ENCODE measurements at regions not wholly inside any gene's neighbourhood (a gene's known extent, or its start where the extent isn't known, plus 50 kb on each side); places are given as distances from the start of the nearest gene placed in this dataset.

DNA sequence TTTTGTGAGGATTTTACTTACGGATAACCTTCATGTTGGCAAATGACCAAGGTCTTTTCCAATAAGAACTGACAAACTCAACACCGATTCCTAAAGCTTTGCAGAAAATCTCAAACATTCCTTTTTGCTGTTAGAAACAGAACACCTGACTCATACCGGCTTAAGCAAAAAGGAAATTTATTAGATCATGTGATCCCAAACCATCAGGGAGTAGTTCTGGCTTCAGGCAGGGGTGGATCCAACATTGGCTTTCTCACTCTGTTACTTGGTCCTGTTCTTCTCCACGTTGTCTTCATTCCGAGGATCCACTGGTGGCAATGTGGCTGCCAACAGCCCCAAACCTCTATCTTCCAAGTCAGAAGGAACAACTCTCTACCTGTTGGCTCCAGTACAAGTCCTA is 95.9 kb upstream of the PMEPA1 start:
- in situ Hi-C loops (cut with MboI; ENCODE audit: low sequenced_read_pairs) (no loop called here), dilution Hi-C loops (cut with HindIII; ENCODE audit: low sequenced_read_pairs, unreplicated experiment) (no loop called here), intact Hi-C loops (cut with micrococcal nuclease) (no loop called here)
- no peak overlapping the region for H3K4me2 ChIP-seq (ENCODE audit: low read depth, low read length)
- no peak overlapping the region for H3K4ac ChIP-seq (ENCODE audit: low read depth, low read length)
- no peak overlapping the region for H3K14ac ChIP-seq (replicated peaks; ENCODE audit: low read depth, low read length)
- H3K27ac ChIP-seq (ENCODE audit: insufficient read depth, low read length), result no peak overlapping the region
- no peak overlapping the region for H2AK9ac ChIP-seq (replicated peaks; ENCODE audit: low read depth, low read length, poor library complexity)
- H3K36me3 ChIP-seq (ENCODE audit: control insufficient read depth, insufficient read depth, low read length), result no peaks in the 10 kb centered on the region
- H2AFZ ChIP-seq (replicated peaks; ENCODE audit: low read length, poor library complexity), result no peak overlapping the region
- H2AK5ac ChIP-seq (ENCODE audit: low read depth, low read length), result no peak overlapping the region
- ChIA-PET CTCF (no interaction called here), POLR2A (ENCODE audit: unreplicated experiment) (no interaction called here)
- H4K20me1 ChIP-seq (ENCODE audit: insufficient read depth, low read length), result no peaks in the 10 kb centered on the region
- H3K18ac ChIP-seq (ENCODE audit: low read depth, low read length), result no peak overlapping the region
- no peak overlapping the region for H3K23ac ChIP-seq (ENCODE audit: low read depth, low read length)
- no peak overlapping the region for H3K56ac ChIP-seq (ENCODE audit: extremely low read depth, insufficient read depth, low read length)
- no peak for DNase-seq
- TF ChIP-seq FOS (IDR thresholded peaks at IDR 0.05; ENCODE audit: low read depth, low read length) (no peak), RAD21 (IDR thresholded peaks at IDR 0.05; ENCODE audit: low read length) (no peak), CHD1 (IDR thresholded peaks at IDR 0.05; ENCODE audit: low read depth, low read length) (no peak), MXI1 (IDR thresholded peaks at IDR 0.05; ENCODE audit: borderline replicate concordance, low read depth, low read length) (no peak), BHLHE40 (IDR thresholded peaks at IDR 0.05; ENCODE audit: low read depth, low read length) (no peak), RFX5 (IDR thresholded peaks at IDR 0.05; ENCODE audit: low read depth, low read length) (no peak), CEBPB (IDR thresholded peaks at IDR 0.05; ENCODE audit: low read depth, low read length) (no peak), SMC3 (IDR thresholded peaks at IDR 0.05; ENCODE audit: low read depth, low read length) (no peak), MAZ (IDR thresholded peaks at IDR 0.05; ENCODE audit: borderline replicate concordance, low read depth, low read length) (no peak), NFE2L2 (IDR thresholded peaks at IDR 0.05; ENCODE audit: low read depth, low read length) (no peak), POLR2A (IDR thresholded peaks at IDR 0.05; ENCODE audit: low read depth, low read length) (no peak), MAFK (IDR thresholded peaks at IDR 0.05; ENCODE audit: low read depth, low read length) (no peak)
- TF ChIP-seq, protein P1, sequence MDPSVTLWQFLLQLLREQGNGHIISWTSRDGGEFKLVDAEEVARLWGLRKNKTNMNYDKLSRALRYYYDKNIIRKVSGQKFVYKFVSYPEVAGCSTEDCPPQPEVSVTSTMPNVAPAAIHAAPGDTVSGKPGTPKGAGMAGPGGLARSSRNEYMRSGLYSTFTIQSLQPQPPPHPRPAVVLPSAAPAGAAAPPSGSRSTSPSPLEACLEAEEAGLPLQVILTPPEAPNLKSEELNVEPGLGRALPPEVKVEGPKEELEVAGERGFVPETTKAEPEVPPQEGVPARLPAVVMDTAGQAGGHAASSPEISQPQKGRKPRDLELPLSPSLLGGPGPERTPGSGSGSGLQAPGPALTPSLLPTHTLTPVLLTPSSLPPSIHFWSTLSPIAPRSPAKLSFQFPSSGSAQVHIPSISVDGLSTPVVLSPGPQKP (IDR thresholded peaks at IDR 0.05; ENCODE audit: borderline replicate concordance, low read depth, low read length), result no peak
- TF ChIP-seq, protein P2, sequence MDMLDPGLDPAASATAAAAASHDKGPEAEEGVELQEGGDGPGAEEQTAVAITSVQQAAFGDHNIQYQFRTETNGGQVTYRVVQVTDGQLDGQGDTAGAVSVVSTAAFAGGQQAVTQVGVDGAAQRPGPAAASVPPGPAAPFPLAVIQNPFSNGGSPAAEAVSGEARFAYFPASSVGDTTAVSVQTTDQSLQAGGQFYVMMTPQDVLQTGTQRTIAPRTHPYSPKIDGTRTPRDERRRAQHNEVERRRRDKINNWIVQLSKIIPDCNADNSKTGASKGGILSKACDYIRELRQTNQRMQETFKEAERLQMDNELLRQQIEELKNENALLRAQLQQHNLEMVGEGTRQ (IDR thresholded peaks at IDR 0.05; ENCODE audit: low read depth, low read length), result no peak
- TF ChIP-seq, protein P3, sequence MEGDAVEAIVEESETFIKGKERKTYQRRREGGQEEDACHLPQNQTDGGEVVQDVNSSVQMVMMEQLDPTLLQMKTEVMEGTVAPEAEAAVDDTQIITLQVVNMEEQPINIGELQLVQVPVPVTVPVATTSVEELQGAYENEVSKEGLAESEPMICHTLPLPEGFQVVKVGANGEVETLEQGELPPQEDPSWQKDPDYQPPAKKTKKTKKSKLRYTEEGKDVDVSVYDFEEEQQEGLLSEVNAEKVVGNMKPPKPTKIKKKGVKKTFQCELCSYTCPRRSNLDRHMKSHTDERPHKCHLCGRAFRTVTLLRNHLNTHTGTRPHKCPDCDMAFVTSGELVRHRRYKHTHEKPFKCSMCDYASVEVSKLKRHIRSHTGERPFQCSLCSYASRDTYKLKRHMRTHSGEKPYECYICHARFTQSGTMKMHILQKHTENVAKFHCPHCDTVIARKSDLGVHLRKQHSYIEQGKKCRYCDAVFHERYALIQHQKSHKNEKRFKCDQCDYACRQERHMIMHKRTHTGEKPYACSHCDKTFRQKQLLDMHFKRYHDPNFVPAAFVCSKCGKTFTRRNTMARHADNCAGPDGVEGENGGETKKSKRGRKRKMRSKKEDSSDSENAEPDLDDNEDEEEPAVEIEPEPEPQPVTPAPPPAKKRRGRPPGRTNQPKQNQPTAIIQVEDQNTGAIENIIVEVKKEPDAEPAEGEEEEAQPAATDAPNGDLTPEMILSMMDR (conservative IDR thresholded peaks at IDR 0.05; ENCODE audit: low read depth, low read length), result no peak
- H3K9me3 ChIP-seq (ENCODE audit: control insufficient read depth, insufficient read depth, low read length), result no peaks in the 10 kb centered on the region
- no peaks in the 10 kb centered on the region for H3K4me1 ChIP-seq (ENCODE audit: control insufficient read depth, insufficient read depth, low read length)
- H3K9ac ChIP-seq (ENCODE audit: low read depth, low read length), result no peak overlapping the region
- no peak overlapping the region for H4K91ac ChIP-seq (ENCODE audit: insufficient read depth, low read depth, low read length)
- ATAC-seq (ENCODE audit: low read depth), result no peak
- no peaks in the 10 kb centered on the region for H3K9me1 ChIP-seq (ENCODE audit: insufficient read depth, low read length)
- no peak overlapping the region for H4K8ac ChIP-seq (ENCODE audit: low read depth in 2 of 2, low read length in 2 of 2)
- H4K5ac ChIP-seq (ENCODE audit: low read depth, low read length), result no peak overlapping the region
- H2BK5ac ChIP-seq (ENCODE audit: low read depth, low read length, poor library complexity, severe bottlenecking), result no peak overlapping the region
- H3K27me3 ChIP-seq (ENCODE audit: control insufficient read depth, insufficient read depth, low read length), result peaks cover 20% of the 10 kb centered on the region
- H3K79me1 ChIP-seq (ENCODE audit: low read depth in 1 of 2, low read length in 2 of 2), result no peaks in the 10 kb centered on the region
- H2BK15ac ChIP-seq (ENCODE audit: low read depth, low read length), result no peak overlapping the region
- WGBS, 2 experiments (ENCODE audit: extremely low coverage in 2 of 2, insufficient read length in 1 of 2), result 80% methylated on average over 1 of the region's 5 CpGs; no CpG with 5 or more reads in 1 of the 2 experiments
- no peak overlapping the region for H3K4me3 ChIP-seq (ENCODE audit: insufficient read depth, low read depth, low read length)
- no TSS peak for BruUV-seq (replicated peaks)
- no peak overlapping the region for H2BK20ac ChIP-seq (ENCODE audit: low read depth, low read length)
- no peak overlapping the region for H2BK120ac ChIP-seq (ENCODE audit: low read depth, low read length)

All from IMR-90 (cell line).